ENCODE measurements at regions not wholly inside any gene's neighbourhood (a gene's known extent, or its start where the extent isn't known, plus 50 kb on each side); places are given as distances from the start of the nearest gene placed in this dataset.

DNA sequence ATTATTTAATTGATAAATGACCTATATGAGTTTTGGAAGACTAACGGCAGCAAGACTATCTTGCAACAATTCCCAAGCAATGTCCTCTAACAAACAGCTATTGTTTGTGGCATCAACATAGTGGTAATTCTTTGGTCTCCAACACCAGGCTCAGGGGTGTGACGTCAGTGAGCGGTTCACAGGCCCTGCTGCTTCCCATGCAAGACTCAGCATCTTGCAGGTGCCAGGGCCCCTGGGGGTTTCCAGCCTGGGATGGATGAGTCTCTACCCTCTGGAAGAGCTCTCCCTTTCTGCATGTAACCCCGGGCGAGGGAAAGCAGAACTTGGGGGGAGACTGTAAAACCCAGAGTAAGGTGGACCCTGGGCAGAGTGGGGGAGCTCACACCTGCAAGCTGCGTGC is 164.7 kb downstream of the ACTR3B start:
- Histone ChIP-seq H3K27me3 (no peaks in the 10 kb centered on the region), H3K27ac (no peak overlapping the region), H3K36me3 (no peaks in the 10 kb centered on the region), H3K9me3 (no peaks in the 10 kb centered on the region), H3K4me1 (peaks cover 0 to 9% (median 0%) of the 10 kb centered on the region in 4 donors), H3K4me3 (no peak overlapping the region)
- intact Hi-C loops (cut with DNase I) = no loop called here
- TF ChIP-seq, protein P1, sequence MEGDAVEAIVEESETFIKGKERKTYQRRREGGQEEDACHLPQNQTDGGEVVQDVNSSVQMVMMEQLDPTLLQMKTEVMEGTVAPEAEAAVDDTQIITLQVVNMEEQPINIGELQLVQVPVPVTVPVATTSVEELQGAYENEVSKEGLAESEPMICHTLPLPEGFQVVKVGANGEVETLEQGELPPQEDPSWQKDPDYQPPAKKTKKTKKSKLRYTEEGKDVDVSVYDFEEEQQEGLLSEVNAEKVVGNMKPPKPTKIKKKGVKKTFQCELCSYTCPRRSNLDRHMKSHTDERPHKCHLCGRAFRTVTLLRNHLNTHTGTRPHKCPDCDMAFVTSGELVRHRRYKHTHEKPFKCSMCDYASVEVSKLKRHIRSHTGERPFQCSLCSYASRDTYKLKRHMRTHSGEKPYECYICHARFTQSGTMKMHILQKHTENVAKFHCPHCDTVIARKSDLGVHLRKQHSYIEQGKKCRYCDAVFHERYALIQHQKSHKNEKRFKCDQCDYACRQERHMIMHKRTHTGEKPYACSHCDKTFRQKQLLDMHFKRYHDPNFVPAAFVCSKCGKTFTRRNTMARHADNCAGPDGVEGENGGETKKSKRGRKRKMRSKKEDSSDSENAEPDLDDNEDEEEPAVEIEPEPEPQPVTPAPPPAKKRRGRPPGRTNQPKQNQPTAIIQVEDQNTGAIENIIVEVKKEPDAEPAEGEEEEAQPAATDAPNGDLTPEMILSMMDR (IDR thresholded peaks at IDR 0.05) = no peak
- TF ChIP-seq POLR2A (IDR thresholded peaks at IDR 0.05) = no peak
- DNase-seq = no peak
- WGBS (ENCODE audit: insufficient coverage, low coverage, low lambda C conversion rate, missing lambda C conversion rate) = 71% methylated on average over 4 of the region's 6 CpGs
- no peak for ATAC-seq

DNA sequence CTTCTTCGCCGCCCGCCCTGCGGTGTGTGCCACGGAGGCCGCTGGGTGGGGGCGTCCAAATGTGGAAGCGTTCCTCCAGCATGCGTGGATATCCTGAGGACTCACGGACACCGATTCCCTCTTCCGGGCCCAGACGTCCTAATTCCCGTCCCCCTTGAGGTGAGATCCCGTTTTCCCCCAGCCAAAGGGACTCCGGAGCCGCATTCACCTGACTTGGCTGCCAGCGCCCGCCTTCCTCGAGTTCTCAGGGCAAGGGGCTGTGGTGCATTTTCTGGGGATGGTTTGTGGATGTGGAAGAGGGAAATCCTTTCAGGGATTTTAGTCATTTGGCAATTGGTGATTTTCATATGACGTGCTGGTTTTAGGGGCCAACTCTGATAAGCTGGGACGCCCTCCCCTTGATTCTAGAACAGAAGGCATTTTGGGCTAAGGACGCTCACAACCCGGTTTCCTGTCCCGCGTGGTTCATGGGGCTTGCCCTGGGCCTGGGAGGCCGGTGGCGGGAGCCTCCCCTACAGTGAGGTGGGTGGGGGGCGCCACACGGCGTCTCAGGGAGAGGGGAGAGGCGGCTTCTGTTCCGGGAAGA is 165.4 kb downstream of the ACTR3B start:
- no peak overlapping the region for H3K27ac ChIP-seq
- TF ChIP-seq POLR2A (IDR thresholded peaks at IDR 0.05) = no peak
- TF ChIP-seq, protein P1 (IDR thresholded peaks at IDR 0.05) = no peak
- no peaks in the 10 kb centered on the region for H3K36me3 ChIP-seq
- no peaks in the 10 kb centered on the region for H3K27me3 ChIP-seq
- H3K4me1 ChIP-seq = peaks cover 0 to 9% (median 0%) of the 10 kb centered on the region in 4 donors
- H3K9me3 ChIP-seq = no peaks in the 10 kb centered on the region
- peak overlapping the region; percentile 5 to 45 (median 31) for H3K4me3 ChIP-seq
- ATAC-seq (no peak), DNase-seq (no peak)
- 42% methylated on average over 14 of the region's 33 CpGs for WGBS (ENCODE audit: insufficient coverage, low coverage, low lambda C conversion rate, missing lambda C conversion rate)
- intact Hi-C loops (cut with DNase I) = no loop called here

DNA sequence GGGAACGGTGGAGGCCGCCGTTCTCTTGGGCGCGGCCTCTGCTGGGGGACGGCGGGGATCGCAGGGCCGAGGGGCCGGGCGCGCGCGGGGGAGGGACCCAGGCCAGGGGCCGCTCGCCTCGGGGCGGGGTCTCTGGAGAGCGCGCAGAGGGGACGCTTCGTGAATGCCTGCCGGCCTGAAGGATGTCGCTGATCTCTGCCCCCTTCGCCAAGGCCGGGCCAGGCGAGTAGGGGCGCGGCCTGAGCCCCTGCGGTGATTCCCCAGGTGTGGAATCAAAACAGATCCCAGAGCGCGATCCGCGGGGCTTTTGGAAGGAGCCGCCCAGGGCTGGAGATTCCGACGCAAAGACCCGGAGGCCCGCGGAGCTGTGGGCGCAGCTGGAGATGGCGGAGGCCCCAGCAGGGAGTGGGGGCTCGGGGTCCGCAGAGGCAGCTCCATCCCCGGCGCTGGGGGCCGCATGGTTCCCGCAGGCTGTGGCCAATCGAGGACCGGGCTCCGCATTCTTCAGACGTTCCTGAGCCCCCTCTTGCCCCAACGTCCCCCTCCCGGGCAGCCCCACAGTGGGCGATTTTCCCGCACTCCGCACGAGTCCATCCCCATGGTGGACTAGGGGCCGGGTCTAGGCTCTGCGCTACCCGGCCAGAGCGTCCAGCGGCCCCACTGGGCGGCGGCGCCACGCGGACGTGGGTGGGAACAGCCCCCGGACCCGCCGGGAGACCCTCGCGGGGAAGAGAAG is 166.0 kb downstream of the ACTR3B start:
- H3K27ac ChIP-seq = no peak overlapping the region
- no peaks in the 10 kb centered on the region for H3K36me3 ChIP-seq
- no peaks in the 10 kb centered on the region for H3K27me3 ChIP-seq
- peaks cover 0 to 9% (median 0%) of the 10 kb centered on the region in 4 donors for H3K4me1 ChIP-seq
- peak overlapping the region; percentile 5 to 45 (median 31) for H3K4me3 ChIP-seq
- 3% methylated on average over 12 of the region's 74 CpGs for WGBS (ENCODE audit: insufficient coverage, low coverage, low lambda C conversion rate, missing lambda C conversion rate)
- TF ChIP-seq, protein P1 (IDR thresholded peaks at IDR 0.05) = no peak
- no peak for TF ChIP-seq POLR2A (IDR thresholded peaks at IDR 0.05)
- H3K9me3 ChIP-seq = no peaks in the 10 kb centered on the region
- intact Hi-C loops (cut with DNase I) = no loop called here
- DNase-seq (no peak), ATAC-seq (peak; percentile 16 to 72 (median 29))

GRCh38 chr7:152931633-152932032 is 172.1 kb downstream of the ACTR3B start:
- intact Hi-C loops (cut with DNase I) = no loop called here
- no peaks in the 10 kb centered on the region for H3K36me3 ChIP-seq
- DNase-seq (no peak), ATAC-seq (no peak)
- H3K4me3 ChIP-seq = no peak overlapping the region
- no peaks in the 10 kb centered on the region for H3K27me3 ChIP-seq
- no peak for TF ChIP-seq POLR2A (IDR thresholded peaks at IDR 0.05)
- TF ChIP-seq, protein P1 (IDR thresholded peaks at IDR 0.05) = no peak
- no peaks in the 10 kb centered on the region for H3K9me3 ChIP-seq
- no peak overlapping the region for H3K27ac ChIP-seq
- no peaks in the 10 kb centered on the region for H3K4me1 ChIP-seq
- WGBS (ENCODE audit: insufficient coverage, low coverage, low lambda C conversion rate, missing lambda C conversion rate) = 80% methylated on average over 6 of the region's 6 CpGs
